Body of pancreas (tissue), 4 donors: ENCODE measurements at regions not wholly inside any gene's neighbourhood (a gene's known extent, or its start where the extent isn't known, plus 50 kb on each side); places are given as distances from the start of the nearest gene placed in this dataset.

Source experiments
- ATAC-seq: fragments of 150-250 bp; one replicate; pipeline ENCODE4 v1.9.1; 2016
- DNase-seq, 4 donors: peaks; one replicate each; pipeline ENCODE4 v3.0.0-alpha.2; 2019
- H3K27ac ChIP-seq, 4 donors: fragments of 200-600 bp; sonication (generic); 1 replicate in 3 of 4; 2 replicates in 1 of 4; pipeline versions ENCODE4 v1.5.1 to v1.6.1; 2016 to 2019; ENCODE audit warnings: mild to moderate bottlenecking in 1 of 4, mixed read lengths in 1 of 4, moderate library complexity in 1 of 4
- H3K27me3 ChIP-seq, 2 donors: fragments of 200-600 bp; sonication (generic); one replicate each; pipeline ENCODE4 v1.6.0; 2016; ENCODE audit warnings: mild to moderate bottlenecking in 1 of 2
- H3K36me3 ChIP-seq, 2 donors: fragments of 200-600 bp; sonication (generic); replicated peaks in 1 of 2; 2 replicates each; pipeline ENCODE4 v1.5.1; 2016; ENCODE audit warnings: low read depth in 2 of 2; ENCODE audit not compliant: insufficient read depth in 1 of 2
- H3K4me1 ChIP-seq: fragments of 200-600 bp; sonication (generic); one replicate; pipeline ENCODE4 v1.6.0; 2016
- H3K4me3 ChIP-seq, 2 donors: fragments of 200-600 bp; sonication (generic); 1 replicate in 1 of 2; 2 replicates in 1 of 2; pipeline ENCODE4 v1.5.1; 2016 to 2019
- H3K9me3 ChIP-seq, 3 donors: fragments of 200-600 bp; sonication (generic); 1 replicate in 2 of 3; 2 replicates in 1 of 3; pipeline ENCODE4 v1.5.1; 2016
- POLR2A ChIP-seq, 3 donors: fragments of 450-650 bp; IDR thresholded peaks; one replicate each; pipeline ENCODE4 v1.6.1; 2016; ENCODE audit warnings: antibody characterized with exemption in 3 of 3, mild to moderate bottlenecking in 2 of 3
- WGBS, 2 donors: methylation state at CpG; one replicate each; pipeline ENCODE4 v1.1.5; 2017; 5-methylcytosine and 5-hydroxymethylcytosine counted together
- intact Hi-C: fragments of 100-400 bp; cut with DNase I; formaldehyde crosslinking; loops from one replicate; pipeline ENCODE4 v1.15.1; 2023
- TF ChIP-seq, protein P1 (sequence below), 7 experiments: fragments of 450-650 bp in 4 of 7; fragments of 200-600 bp in 3 of 7; sonication (generic) in 3 of 7; IDR thresholded peaks; one replicate each; pipeline ENCODE4 v1.5.1; 2016 to 2019; ENCODE audit warnings: antibody characterized with exemption in 7 of 7

GRCh38 chr10:3333426-3333825 lies 160.8 kb upstream of the PITRM1 start:
- Histone ChIP-seq H3K4me1 (no peaks in the 10 kb centered on the region), H3K27me3 (no peaks in the 10 kb centered on the region), H3K9me3 (no peaks in the 10 kb centered on the region), H3K4me3 (no peak overlapping the region), H3K36me3 (no peaks in the 10 kb centered on the region), H3K27ac (no peak overlapping the region)
- no peak for ATAC-seq
- WGBS, 2 donors, result 56 to 78% methylated on average over 9 to 10 of the region's 10 CpGs
- no peak for DNase-seq
- intact Hi-C loops, result no loop called here
- TF ChIP-seq, protein P1, sequence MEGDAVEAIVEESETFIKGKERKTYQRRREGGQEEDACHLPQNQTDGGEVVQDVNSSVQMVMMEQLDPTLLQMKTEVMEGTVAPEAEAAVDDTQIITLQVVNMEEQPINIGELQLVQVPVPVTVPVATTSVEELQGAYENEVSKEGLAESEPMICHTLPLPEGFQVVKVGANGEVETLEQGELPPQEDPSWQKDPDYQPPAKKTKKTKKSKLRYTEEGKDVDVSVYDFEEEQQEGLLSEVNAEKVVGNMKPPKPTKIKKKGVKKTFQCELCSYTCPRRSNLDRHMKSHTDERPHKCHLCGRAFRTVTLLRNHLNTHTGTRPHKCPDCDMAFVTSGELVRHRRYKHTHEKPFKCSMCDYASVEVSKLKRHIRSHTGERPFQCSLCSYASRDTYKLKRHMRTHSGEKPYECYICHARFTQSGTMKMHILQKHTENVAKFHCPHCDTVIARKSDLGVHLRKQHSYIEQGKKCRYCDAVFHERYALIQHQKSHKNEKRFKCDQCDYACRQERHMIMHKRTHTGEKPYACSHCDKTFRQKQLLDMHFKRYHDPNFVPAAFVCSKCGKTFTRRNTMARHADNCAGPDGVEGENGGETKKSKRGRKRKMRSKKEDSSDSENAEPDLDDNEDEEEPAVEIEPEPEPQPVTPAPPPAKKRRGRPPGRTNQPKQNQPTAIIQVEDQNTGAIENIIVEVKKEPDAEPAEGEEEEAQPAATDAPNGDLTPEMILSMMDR (IDR thresholded peaks at IDR 0.05), result no peak
- no peak for TF ChIP-seq POLR2A (IDR thresholded peaks at IDR 0.05)

GRCh38 chr10:3331690-3332230 lies 159.2 kb upstream of the PITRM1 start:
- Histone ChIP-seq H3K4me3 (no peak overlapping the region), H3K4me1 (no peaks in the 10 kb centered on the region), H3K27me3 (no peaks in the 10 kb centered on the region), H3K27ac (no peak overlapping the region), H3K36me3 (no peaks in the 10 kb centered on the region), H3K9me3 (no peaks in the 10 kb centered on the region)
- no peak for TF ChIP-seq POLR2A (IDR thresholded peaks at IDR 0.05)
- TF ChIP-seq, protein P1 (IDR thresholded peaks at IDR 0.05), result no peak
- ATAC-seq (no peak), DNase-seq (no peak)
- intact Hi-C loops, result no loop called here
- 85 to 86% methylated on average over 23 of the region's 23 CpGs for WGBS, 2 donors

GRCh38 chr10:3331187-3331586 lies 158.6 kb upstream of the PITRM1 start:
- TF ChIP-seq, protein P1 (IDR thresholded peaks at IDR 0.05), result no peak
- no peak for TF ChIP-seq POLR2A (IDR thresholded peaks at IDR 0.05)
- no peaks in the 10 kb centered on the region for H3K36me3 ChIP-seq
- H3K27ac ChIP-seq, result no peak overlapping the region
- ATAC-seq (no peak), DNase-seq (no peak)
- no peak overlapping the region for H3K4me3 ChIP-seq
- intact Hi-C loops, result no loop called here
- no peaks in the 10 kb centered on the region for H3K9me3 ChIP-seq
- 83 to 90% methylated on average over 17 of the region's 17 CpGs for WGBS, 2 donors
- H3K27me3 ChIP-seq, result no peaks in the 10 kb centered on the region
- no peaks in the 10 kb centered on the region for H3K4me1 ChIP-seq

GRCh38 chr10:3330663-3331062 lies 158.1 kb upstream of the PITRM1 start:
- Histone ChIP-seq H3K4me3 (no peak overlapping the region), H3K27ac (no peak overlapping the region), H3K36me3 (no peaks in the 10 kb centered on the region), H3K9me3 (no peaks in the 10 kb centered on the region), H3K27me3 (no peaks in the 10 kb centered on the region), H3K4me1 (no peaks in the 10 kb centered on the region)
- 33 to 50% methylated on average over 8 of the region's 8 CpGs for WGBS, 2 donors
- ATAC-seq, result peak; percentile 38
- DNase-seq, result peak in 2 of 4 donors; percentile 13 to 73
- TF ChIP-seq, protein P1 (IDR thresholded peaks at IDR 0.05), result no peak
- no peak for TF ChIP-seq POLR2A (IDR thresholded peaks at IDR 0.05)
- intact Hi-C loops, result no loop called here
